ENCODE measurements at regions not wholly inside any gene's neighbourhood (a gene's known extent, or its start where the extent isn't known, plus 50 kb on each side); places are given as distances from the start of the nearest gene placed in this dataset.
"Not testable (repeated sequence)": the region's sequence is repeated elsewhere in the genome, so short reads cannot be mapped to it uniquely, and the experiment has no call there.

- H3K27me3 Mint-ChIP-seq, result no peaks in the 10 kb centered on the region
- DNase-seq, result no peak
- no peaks in the 10 kb centered on the region for H3K9me3 ChIP-seq (ENCODE audit: control insufficient read depth in 1 of 2, low read length in 2 of 2)
- no peaks in the 10 kb centered on the region for H3K4me1 ChIP-seq (ENCODE audit: insufficient read depth, low read length)
- no peak overlapping the region for H3K27ac Mint-ChIP-seq
- H3K36me3 ChIP-seq (ENCODE audit: insufficient read depth, low read length), result no peaks in the 10 kb centered on the region
- ChIA-PET CTCF (ENCODE audit: partially characterized antibody) (no interaction called here), POLR2A (ENCODE audit: partially characterized antibody) (no interaction called here)
- intact Hi-C loops (cut with micrococcal nuclease), result no loop called here
- peaks cover 0 to 12% (median 2%) of the 10 kb centered on the region in 8 donors for H3K9me3 Mint-ChIP-seq
- H3K4me1 Mint-ChIP-seq, result no peaks in the 10 kb centered on the region
- H3K36me3 Mint-ChIP-seq, result no peaks in the 10 kb centered on the region
- H3K27me3 ChIP-seq (ENCODE audit: insufficient read depth, low read length), result no peaks in the 10 kb centered on the region
- H3K4me3 Mint-ChIP-seq, result no peak overlapping the region
- no peak overlapping the region for H3K27ac ChIP-seq (ENCODE audit: low read depth, low read length)
- no peak overlapping the region for H3K4me3 ChIP-seq (ENCODE audit: low read length in 2 of 2)
Observed at GRCh38 chr9:118652912-118653311, 716.3 kb downstream of the BRINP1 start.

GRCh38 chr9:118659011-118659410, 710.2 kb downstream of the BRINP1 start:
- Mint-ChIP-seq H3K36me3 (no peaks in the 10 kb centered on the region), H3K27me3 (no peaks in the 10 kb centered on the region), H3K27ac (no peak overlapping the region), H3K9me3 (peaks cover 0 to 11% (median 4%) of the 10 kb centered on the region in 8 donors), H3K4me1 (no peaks in the 10 kb centered on the region), H3K4me3 (no peak overlapping the region)
- Histone ChIP-seq H3K9me3 (ENCODE audit: control insufficient read depth in 1 of 2, low read length in 2 of 2) (no peaks in the 10 kb centered on the region), H3K36me3 (ENCODE audit: insufficient read depth, low read length) (no peaks in the 10 kb centered on the region), H3K27ac (ENCODE audit: low read depth, low read length) (no peak overlapping the region), H3K4me1 (ENCODE audit: insufficient read depth, low read length) (no peaks in the 10 kb centered on the region), H3K27me3 (ENCODE audit: insufficient read depth, low read length) (no peaks in the 10 kb centered on the region), H3K4me3 (ENCODE audit: low read length in 2 of 2) (no peak overlapping the region)
- intact Hi-C loops (cut with micrococcal nuclease), result no loop called here
- CTCF ChIA-PET (ENCODE audit: partially characterized antibody), result no interaction called here
- DNase-seq, result no peak
- POLR2A ChIA-PET (ENCODE audit: partially characterized antibody), result no interaction called here

GRCh38 chr9:118665226-118665919, 703.9 kb downstream of the BRINP1 start:
- Mint-ChIP-seq H3K27ac (no peak overlapping the region), H3K9me3 (peaks cover 0 to 13% (median 2%) of the 10 kb centered on the region in 8 donors), H3K27me3 (no peaks in the 10 kb centered on the region), H3K4me1 (no peaks in the 10 kb centered on the region), H3K36me3 (no peaks in the 10 kb centered on the region), H3K4me3 (no peak overlapping the region)
- Histone ChIP-seq H3K4me1 (ENCODE audit: insufficient read depth, low read length) (no peaks in the 10 kb centered on the region), H3K36me3 (ENCODE audit: insufficient read depth, low read length) (no peaks in the 10 kb centered on the region), H3K4me3 (ENCODE audit: low read length in 2 of 2) (no peak overlapping the region), H3K27me3 (ENCODE audit: insufficient read depth, low read length) (no peaks in the 10 kb centered on the region), H3K9me3 (ENCODE audit: control insufficient read depth in 1 of 2, low read length in 2 of 2) (no peaks in the 10 kb centered on the region), H3K27ac (ENCODE audit: low read depth, low read length) (no peak overlapping the region)
- ChIA-PET CTCF (ENCODE audit: partially characterized antibody) (no interaction called here), POLR2A (ENCODE audit: partially characterized antibody) (no interaction called here)
- intact Hi-C loops (cut with micrococcal nuclease), result no loop called here
- DNase-seq, result no peak

GRCh38 chr9:118670011-118670953, 699.0 kb downstream of the BRINP1 start:
- intact Hi-C loops (cut with micrococcal nuclease), result no loop called here
- H3K4me1 ChIP-seq (ENCODE audit: insufficient read depth, low read length), result no peaks in the 10 kb centered on the region
- DNase-seq, result no peak
- Mint-ChIP-seq H3K4me1 (no peaks in the 10 kb centered on the region), H3K27ac (no peak overlapping the region), H3K9me3 (peaks cover 0 to 15% (median 2%) of the 10 kb centered on the region in 8 donors), H3K4me3 (peak overlapping the region in 1 of 8 donors; percentile 49), H3K27me3 (no peaks in the 10 kb centered on the region), H3K36me3 (no peaks in the 10 kb centered on the region)
- H3K4me3 ChIP-seq (ENCODE audit: low read length in 2 of 2), result no peak overlapping the region
- CTCF ChIA-PET (ENCODE audit: partially characterized antibody), result no interaction called here
- H3K36me3 ChIP-seq (ENCODE audit: insufficient read depth, low read length), result no peaks in the 10 kb centered on the region
- no peaks in the 10 kb centered on the region for H3K27me3 ChIP-seq (ENCODE audit: insufficient read depth, low read length)
- no peak overlapping the region for H3K27ac ChIP-seq (ENCODE audit: low read depth, low read length)
- POLR2A ChIA-PET (ENCODE audit: partially characterized antibody), result no interaction called here
- H3K9me3 ChIP-seq (ENCODE audit: control insufficient read depth in 1 of 2, low read length in 2 of 2), result no peaks in the 10 kb centered on the region

GRCh38 chr9:118674942-118675341, 694.3 kb downstream of the BRINP1 start:
- H3K4me1 Mint-ChIP-seq, result no peaks in the 10 kb centered on the region
- intact Hi-C loops (cut with micrococcal nuclease), result no loop called here
- no peaks in the 10 kb centered on the region for H3K27me3 ChIP-seq (ENCODE audit: insufficient read depth, low read length)
- H3K4me3 Mint-ChIP-seq, result no peak overlapping the region
- H3K36me3 Mint-ChIP-seq, result no peaks in the 10 kb centered on the region
- H3K4me3 ChIP-seq (ENCODE audit: low read length in 2 of 2), result no peak overlapping the region
- no peak overlapping the region for H3K27ac Mint-ChIP-seq
- no peak overlapping the region for H3K27ac ChIP-seq (ENCODE audit: low read depth, low read length)
- POLR2A ChIA-PET (ENCODE audit: partially characterized antibody), result no interaction called here
- peaks cover 0 to 7% (median 4%) of the 10 kb centered on the region in 8 donors for H3K9me3 Mint-ChIP-seq
- CTCF ChIA-PET (ENCODE audit: partially characterized antibody), result no interaction called here
- no peaks in the 10 kb centered on the region for H3K27me3 Mint-ChIP-seq
- H3K36me3 ChIP-seq (ENCODE audit: insufficient read depth, low read length), result no peaks in the 10 kb centered on the region
- H3K4me1 ChIP-seq (ENCODE audit: insufficient read depth, low read length), result no peaks in the 10 kb centered on the region
- H3K9me3 ChIP-seq (ENCODE audit: control insufficient read depth in 1 of 2, low read length in 2 of 2), result no peaks in the 10 kb centered on the region
- DNase-seq, result no peak

GRCh38 chr9:118677936-118678653, 691.1 kb downstream of the BRINP1 start:
- POLR2A ChIA-PET (ENCODE audit: partially characterized antibody); H3K27ac ChIP-seq (ENCODE audit: low read depth, low read length); H3K27me3 ChIP-seq (ENCODE audit: insufficient read depth, low read length); H3K36me3 Mint-ChIP-seq; H3K4me1 ChIP-seq (ENCODE audit: insufficient read depth, low read length); H3K4me3 Mint-ChIP-seq; H3K36me3 ChIP-seq (ENCODE audit: insufficient read depth, low read length); DNase-seq; H3K4me3 ChIP-seq (ENCODE audit: low read length in 2 of 2); CTCF ChIA-PET (ENCODE audit: partially characterized antibody); H3K9me3 ChIP-seq (ENCODE audit: control insufficient read depth in 1 of 2, low read length in 2 of 2); H3K27me3 Mint-ChIP-seq; intact Hi-C loops (cut with micrococcal nuclease); H3K9me3 Mint-ChIP-seq; H3K4me1 Mint-ChIP-seq: not testable (repeated sequence)
- peak overlapping the region in 1 of 7 donors; percentile 47 for H3K27ac Mint-ChIP-seq

- ChIA-PET CTCF (ENCODE audit: partially characterized antibody) (no interaction called here), POLR2A (ENCODE audit: partially characterized antibody) (no interaction called here)
- Histone ChIP-seq H3K36me3 (ENCODE audit: insufficient read depth, low read length) (no peaks in the 10 kb centered on the region), H3K27ac (ENCODE audit: low read depth, low read length) (no peak overlapping the region), H3K27me3 (ENCODE audit: insufficient read depth, low read length) (no peaks in the 10 kb centered on the region), H3K4me1 (ENCODE audit: insufficient read depth, low read length) (no peaks in the 10 kb centered on the region), H3K4me3 (ENCODE audit: low read length in 2 of 2) (no peak overlapping the region), H3K9me3 (ENCODE audit: control insufficient read depth in 1 of 2, low read length in 2 of 2) (no peaks in the 10 kb centered on the region)
- H3K36me3 Mint-ChIP-seq, result no peaks in the 10 kb centered on the region
- H3K27ac Mint-ChIP-seq, result no peak overlapping the region
- peaks cover 0 to 9% (median under 1%) of the 10 kb centered on the region in 8 donors for H3K9me3 Mint-ChIP-seq
- no peak for DNase-seq
- H3K4me3 Mint-ChIP-seq, result no peak overlapping the region
- H3K27me3 Mint-ChIP-seq, result no peaks in the 10 kb centered on the region
- H3K4me1 Mint-ChIP-seq, result no peaks in the 10 kb centered on the region
- intact Hi-C loops (cut with micrococcal nuclease), result no loop called here
Observed at GRCh38 chr9:118686959-118687358, 682.3 kb downstream of the BRINP1 start.

All from CD4-positive, alpha-beta memory T cell (primary cell).